Suprapubic skin (tissue), 4 donors: ENCODE measurements at regions not wholly inside any gene's neighbourhood (a gene's known extent, or its start where the extent isn't known, plus 50 kb on each side); places are given as distances from the start of the nearest gene placed in this dataset.

ENCODE experiments used
- DNase-seq, 2 donors: peaks; one replicate each; pipeline ENCODE4 v3.0.0-alpha.2; 2019; ENCODE audit warnings: low spot score in 2 of 2
- H3K27ac ChIP-seq: fragments of 200-600 bp; sonication (generic); one replicate; pipeline ENCODE4 v1.5.1; 2019
- H3K27me3 ChIP-seq: fragments of 200-600 bp; sonication (generic); one replicate; pipeline ENCODE4 v1.5.1; 2019
- H3K36me3 ChIP-seq: fragments of 200-600 bp; sonication (generic); one replicate; pipeline ENCODE4 v1.5.1; 2019
- H3K4me1 ChIP-seq: fragments of 200-600 bp; sonication (generic); one replicate; pipeline ENCODE4 v1.5.1; 2019
- H3K4me3 ChIP-seq: fragments of 200-600 bp; sonication (generic); one replicate; pipeline ENCODE4 v1.5.1; 2019; ENCODE audit warnings: mild to moderate bottlenecking
- H3K9me3 ChIP-seq: fragments of 200-600 bp; sonication (generic); one replicate; pipeline ENCODE4 v1.5.1; 2019
- EP300 ChIP-seq: sonication (generic); formaldehyde crosslinking; IDR thresholded peaks from one replicate; pipeline ENCODE4 v1.6.1; 2017; ENCODE audit warnings: antibody characterized with exemption
- POLR2A ChIP-seq, 2 donors: fragments of 450-650 bp; IDR thresholded peaks; one replicate each; pipeline ENCODE4 v1.6.1; 2017; ENCODE audit warnings: antibody characterized with exemption in 2 of 2, mild to moderate bottlenecking in 2 of 2, moderate library complexity in 2 of 2
- POLR2AphosphoS5 ChIP-seq, 3 donors: sonication (generic); formaldehyde crosslinking; IDR thresholded peaks; one replicate each; pipeline ENCODE4 v1.6.1; 2017; ENCODE audit warnings: antibody characterized with exemption in 3 of 3
- WGBS: methylation state at CpG from one replicate; pipeline ENCODE4 v1.1.5; 2018; 5-methylcytosine and 5-hydroxymethylcytosine counted together
- TF ChIP-seq, protein P1 (sequence below), 2 donors: fragments of 200-600 bp in 1 of 2; fragments of 450-650 bp in 1 of 2; sonication (generic) in 1 of 2; IDR thresholded peaks; one replicate each; pipeline ENCODE4 v1.5.1; 2016 to 2019; ENCODE audit warnings: antibody characterized with exemption in 2 of 2, mild to moderate bottlenecking in 1 of 2, moderate library complexity in 1 of 2

DNA sequence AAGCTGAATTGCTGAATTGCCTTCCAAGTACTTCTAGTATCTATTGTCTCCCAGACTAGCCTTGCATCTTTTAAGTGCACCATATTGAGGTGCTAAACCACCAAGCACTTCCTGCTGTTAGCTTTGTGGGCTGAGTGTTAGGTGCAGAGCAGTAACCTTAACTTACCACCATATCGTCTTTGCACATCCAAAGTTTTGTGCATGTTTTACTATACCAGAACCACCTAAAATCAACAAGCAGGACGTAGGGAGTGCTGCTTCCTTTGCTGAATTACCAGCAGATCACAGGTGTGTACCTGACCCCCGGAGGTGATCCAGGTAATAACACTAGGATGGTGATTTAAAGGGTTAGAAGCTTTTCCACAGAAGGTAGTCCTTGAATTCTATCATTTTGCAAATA is 359.9 kb upstream of the HNRNPA3 start:
- Histone ChIP-seq H3K9me3 (no peaks in the 10 kb centered on the region), H3K27ac (no peak overlapping the region), H3K4me1 (no peaks in the 10 kb centered on the region), H3K27me3 (peaks cover 5% of the 10 kb centered on the region), H3K4me3 (no peak overlapping the region), H3K36me3 (no peaks in the 10 kb centered on the region)
- TF ChIP-seq POLR2AphosphoS5 (IDR thresholded peaks at IDR 0.05) (no peak), EP300 (no peak), POLR2A (IDR thresholded peaks at IDR 0.05) (no peak)
- TF ChIP-seq, protein P1, sequence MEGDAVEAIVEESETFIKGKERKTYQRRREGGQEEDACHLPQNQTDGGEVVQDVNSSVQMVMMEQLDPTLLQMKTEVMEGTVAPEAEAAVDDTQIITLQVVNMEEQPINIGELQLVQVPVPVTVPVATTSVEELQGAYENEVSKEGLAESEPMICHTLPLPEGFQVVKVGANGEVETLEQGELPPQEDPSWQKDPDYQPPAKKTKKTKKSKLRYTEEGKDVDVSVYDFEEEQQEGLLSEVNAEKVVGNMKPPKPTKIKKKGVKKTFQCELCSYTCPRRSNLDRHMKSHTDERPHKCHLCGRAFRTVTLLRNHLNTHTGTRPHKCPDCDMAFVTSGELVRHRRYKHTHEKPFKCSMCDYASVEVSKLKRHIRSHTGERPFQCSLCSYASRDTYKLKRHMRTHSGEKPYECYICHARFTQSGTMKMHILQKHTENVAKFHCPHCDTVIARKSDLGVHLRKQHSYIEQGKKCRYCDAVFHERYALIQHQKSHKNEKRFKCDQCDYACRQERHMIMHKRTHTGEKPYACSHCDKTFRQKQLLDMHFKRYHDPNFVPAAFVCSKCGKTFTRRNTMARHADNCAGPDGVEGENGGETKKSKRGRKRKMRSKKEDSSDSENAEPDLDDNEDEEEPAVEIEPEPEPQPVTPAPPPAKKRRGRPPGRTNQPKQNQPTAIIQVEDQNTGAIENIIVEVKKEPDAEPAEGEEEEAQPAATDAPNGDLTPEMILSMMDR (IDR thresholded peaks at IDR 0.05) = no peak
- no peak for DNase-seq
- 56% methylated on average over 3 of the region's 3 CpGs for WGBS

DNA sequence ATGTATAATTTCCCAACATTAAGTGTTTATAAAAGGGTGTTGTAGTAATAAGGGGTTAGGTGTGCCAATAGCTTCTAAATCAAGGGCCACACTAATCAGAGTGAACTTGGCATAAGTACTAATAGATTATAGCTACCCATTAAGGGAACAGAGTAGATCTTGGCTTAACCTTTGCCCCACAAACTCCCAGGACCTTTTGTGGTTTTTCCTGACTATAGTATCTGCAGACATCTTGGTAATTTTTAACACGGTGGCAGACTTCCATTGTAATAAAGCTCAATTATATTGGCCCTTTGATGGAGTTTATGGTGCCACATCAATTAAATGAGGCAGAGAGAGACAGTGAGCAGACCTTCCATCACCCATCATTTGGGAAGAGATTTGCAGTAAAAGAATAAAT is 358.5 kb upstream of the HNRNPA3 start:
- Histone ChIP-seq H3K36me3 (no peaks in the 10 kb centered on the region), H3K27me3 (peaks cover 5% of the 10 kb centered on the region), H3K4me1 (no peaks in the 10 kb centered on the region), H3K4me3 (no peak overlapping the region), H3K27ac (no peak overlapping the region), H3K9me3 (no peaks in the 10 kb centered on the region)
- TF ChIP-seq POLR2AphosphoS5 (IDR thresholded peaks at IDR 0.05) (no peak), EP300 (no peak), POLR2A (IDR thresholded peaks at IDR 0.05) (no peak)
- TF ChIP-seq, protein P1 (IDR thresholded peaks at IDR 0.05) = no peak
- DNase-seq = no peak
- WGBS = 58% methylated on average over 1 of the region's 1 CpG

DNA sequence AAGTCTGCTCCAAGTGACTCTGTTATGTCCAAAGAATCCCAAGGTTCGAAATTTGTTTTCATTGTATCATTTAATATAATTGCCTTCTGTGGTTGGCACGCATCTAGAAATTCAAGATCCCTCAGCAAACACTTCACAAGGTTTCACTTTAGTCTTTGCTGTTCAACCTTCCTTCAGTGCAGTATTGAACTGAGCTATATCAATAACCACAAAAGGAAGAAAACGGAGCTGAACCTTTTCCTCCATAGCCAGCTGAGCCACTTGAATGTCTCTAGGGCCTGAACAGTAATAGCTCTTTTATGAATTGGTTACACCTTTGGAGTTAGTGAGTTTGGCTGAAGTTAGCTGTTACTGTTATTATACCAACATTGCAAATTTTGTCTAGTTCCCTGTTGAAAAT is 357.7 kb upstream of the HNRNPA3 start:
- DNase-seq = no peak

DNA sequence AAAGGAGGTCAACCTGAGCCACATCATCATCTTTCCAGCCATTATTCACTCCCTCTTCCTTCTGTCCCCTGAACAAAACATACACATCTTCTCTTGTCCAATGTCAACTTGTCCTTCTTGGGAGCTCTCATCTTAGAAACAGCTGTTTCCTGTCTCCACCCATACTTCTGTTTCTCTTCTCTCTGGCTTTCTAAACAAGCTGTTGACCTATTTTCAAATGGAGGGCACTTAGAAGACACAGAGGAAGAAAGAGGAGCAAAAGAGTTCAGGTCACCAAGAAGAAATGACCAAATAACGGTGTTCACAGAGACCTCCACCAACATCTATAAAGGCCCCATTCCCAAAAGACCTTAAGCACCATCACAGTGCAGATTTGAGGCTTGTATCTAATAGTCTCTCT is 355.9 kb upstream of the HNRNPA3 start:
- no peak for TF ChIP-seq POLR2A (IDR thresholded peaks at IDR 0.05)
- TF ChIP-seq POLR2AphosphoS5 (IDR thresholded peaks at IDR 0.05) = no peak
- TF ChIP-seq EP300 = no peak
- TF ChIP-seq, protein P1 (IDR thresholded peaks at IDR 0.05) = no peak
- WGBS = 93% methylated on average over 1 of the region's 1 CpG
- no peaks in the 10 kb centered on the region for H3K4me1 ChIP-seq

More for the DNA sequence above, 357.7 kb upstream of the HNRNPA3 start:
- no peak for TF ChIP-seq POLR2AphosphoS5 (IDR thresholded peaks at IDR 0.05)
- no peak for TF ChIP-seq POLR2A (IDR thresholded peaks at IDR 0.05)
- TF ChIP-seq, protein P1 (IDR thresholded peaks at IDR 0.05) = no peak
- no peak for TF ChIP-seq EP300
- H3K27me3 ChIP-seq = peaks cover 5% of the 10 kb centered on the region
- no peaks in the 10 kb centered on the region for H3K36me3 ChIP-seq
- no peaks in the 10 kb centered on the region for H3K4me1 ChIP-seq
- no peaks in the 10 kb centered on the region for H3K9me3 ChIP-seq
- no peak overlapping the region for H3K4me3 ChIP-seq
- 86% methylated on average over 3 of the region's 3 CpGs for WGBS
- H3K27ac ChIP-seq = no peak overlapping the region

DNA sequence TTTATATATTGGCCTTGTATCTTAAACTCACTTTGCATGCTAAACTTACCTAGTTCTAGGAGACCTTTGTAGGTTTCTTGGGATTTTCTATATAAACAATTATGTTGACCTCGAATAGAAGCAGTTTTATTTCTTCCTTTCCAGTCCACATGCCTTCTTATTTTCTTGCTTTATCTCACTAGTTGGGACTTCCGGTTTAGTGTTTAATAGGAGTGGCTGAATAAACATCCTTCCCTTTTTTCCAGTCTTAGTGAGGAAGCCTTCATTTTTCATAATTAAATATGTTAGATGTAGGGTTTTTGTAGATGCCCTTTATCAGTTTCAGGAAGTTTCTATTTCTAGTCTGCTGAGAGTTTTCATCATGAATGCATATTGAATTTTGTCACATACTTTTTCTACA is 347.3 kb upstream of the HNRNPA3 start:
- no peak overlapping the region for H3K4me3 ChIP-seq
- no peaks in the 10 kb centered on the region for H3K4me1 ChIP-seq
- H3K36me3 ChIP-seq = no peaks in the 10 kb centered on the region
- no peak overlapping the region for H3K27ac ChIP-seq
- 64% methylated on average over 2 of the region's 2 CpGs for WGBS
- TF ChIP-seq, protein P1 (IDR thresholded peaks at IDR 0.05) = no peak
- no peak for TF ChIP-seq EP300
- no peak for TF ChIP-seq POLR2A (IDR thresholded peaks at IDR 0.05)
- no peak for TF ChIP-seq POLR2AphosphoS5 (IDR thresholded peaks at IDR 0.05)
- H3K27me3 ChIP-seq = no peaks in the 10 kb centered on the region
- no peaks in the 10 kb centered on the region for H3K9me3 ChIP-seq
- no peak for DNase-seq

More for the DNA sequence above, 355.9 kb upstream of the HNRNPA3 start:
- Histone ChIP-seq H3K9me3 (no peaks in the 10 kb centered on the region), H3K36me3 (no peaks in the 10 kb centered on the region), H3K4me3 (no peak overlapping the region), H3K27ac (no peak overlapping the region), H3K27me3 (no peaks in the 10 kb centered on the region)
- DNase-seq = no peak
